A673 (cell line): ENCODE measurements at regions not wholly inside any gene's neighbourhood (a gene's known extent, or its start where the extent isn't known, plus 50 kb on each side); places are given as distances from the start of the nearest gene placed in this dataset.

Experiments used
- EZH2 ChIP-seq: fragments of 200-600 bp; sonication (generic); IDR thresholded peaks from 2 replicates; pipeline ENCODE4 v1.6.1; 2017; ENCODE audit warnings: borderline replicate concordance, low read depth, mild to moderate bottlenecking, mixed read lengths, antibody characterized with exemption, low read length; ENCODE audit not compliant: poor library complexity, severe bottlenecking
- TF ChIP-seq, protein P1 (sequence below): fragments of 300-800, 200-600 bp; sonication (generic); conservative IDR thresholded peaks from 2 replicates; pipeline ENCODE4 v1.5.1; 2017; ENCODE audit warnings: low read depth, mild to moderate bottlenecking, antibody characterized with exemption, low read length, moderate library complexity, mixed read lengths

DNA sequence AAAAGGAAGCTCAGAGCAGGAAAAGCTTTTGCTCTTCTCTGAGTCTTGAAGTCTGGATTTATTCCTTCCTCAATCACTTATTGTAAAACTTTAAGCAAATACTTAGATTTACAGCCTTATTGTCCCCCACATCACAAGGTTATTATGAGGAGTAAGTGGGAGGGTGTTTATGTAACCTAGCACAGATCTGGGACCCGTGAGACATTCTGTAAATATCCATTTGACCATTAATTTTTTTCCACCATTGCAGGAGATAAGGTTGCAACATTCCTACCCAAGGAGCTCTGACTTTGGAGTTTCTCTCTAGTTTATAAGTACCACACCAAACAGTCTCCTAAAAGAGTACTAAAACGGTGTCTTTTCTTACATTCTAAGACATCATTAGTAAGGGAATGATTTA is 52.1 kb upstream of the CTIF start:
- TF ChIP-seq, protein P1, sequence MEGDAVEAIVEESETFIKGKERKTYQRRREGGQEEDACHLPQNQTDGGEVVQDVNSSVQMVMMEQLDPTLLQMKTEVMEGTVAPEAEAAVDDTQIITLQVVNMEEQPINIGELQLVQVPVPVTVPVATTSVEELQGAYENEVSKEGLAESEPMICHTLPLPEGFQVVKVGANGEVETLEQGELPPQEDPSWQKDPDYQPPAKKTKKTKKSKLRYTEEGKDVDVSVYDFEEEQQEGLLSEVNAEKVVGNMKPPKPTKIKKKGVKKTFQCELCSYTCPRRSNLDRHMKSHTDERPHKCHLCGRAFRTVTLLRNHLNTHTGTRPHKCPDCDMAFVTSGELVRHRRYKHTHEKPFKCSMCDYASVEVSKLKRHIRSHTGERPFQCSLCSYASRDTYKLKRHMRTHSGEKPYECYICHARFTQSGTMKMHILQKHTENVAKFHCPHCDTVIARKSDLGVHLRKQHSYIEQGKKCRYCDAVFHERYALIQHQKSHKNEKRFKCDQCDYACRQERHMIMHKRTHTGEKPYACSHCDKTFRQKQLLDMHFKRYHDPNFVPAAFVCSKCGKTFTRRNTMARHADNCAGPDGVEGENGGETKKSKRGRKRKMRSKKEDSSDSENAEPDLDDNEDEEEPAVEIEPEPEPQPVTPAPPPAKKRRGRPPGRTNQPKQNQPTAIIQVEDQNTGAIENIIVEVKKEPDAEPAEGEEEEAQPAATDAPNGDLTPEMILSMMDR = no peak
- TF ChIP-seq EZH2 = no peak
